ENCODE measurements at regions not wholly inside any gene's neighbourhood (a gene's known extent, or its start where the extent isn't known, plus 50 kb on each side); places are given as distances from the start of the nearest gene placed in this dataset.
"Not testable (repeated sequence)": the region's sequence is repeated elsewhere in the genome, so short reads cannot be mapped to it uniquely, and the experiment has no call there.

GRCh38 chr2:160616149-160616548 is 122.5 kb upstream of the RBMS1 start:
- intact Hi-C loops (cut with DNase I), result no loop called here
- no peak for DNase-seq

DNA sequence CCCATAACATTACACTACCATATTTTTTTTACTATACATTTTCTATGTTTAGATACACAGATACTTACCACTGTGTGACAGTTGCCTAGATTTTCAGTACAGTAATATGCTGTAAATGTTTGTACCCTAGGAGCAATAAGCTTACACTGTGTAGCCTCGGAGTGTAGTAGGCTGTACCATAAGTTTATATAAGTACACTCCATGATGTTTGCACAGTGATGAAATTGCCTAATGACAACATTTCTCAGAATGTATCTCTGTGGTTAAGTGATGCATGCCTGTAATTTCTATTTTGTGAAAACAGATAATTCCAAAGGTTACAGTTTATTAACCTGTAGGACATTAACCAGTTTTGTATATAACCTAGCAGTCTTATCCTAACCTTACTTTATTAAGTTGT is 128.1 kb upstream of the RBMS1 start:
- intact Hi-C loops (cut with DNase I), result no loop called here
- DNase-seq, result no peak

DNA sequence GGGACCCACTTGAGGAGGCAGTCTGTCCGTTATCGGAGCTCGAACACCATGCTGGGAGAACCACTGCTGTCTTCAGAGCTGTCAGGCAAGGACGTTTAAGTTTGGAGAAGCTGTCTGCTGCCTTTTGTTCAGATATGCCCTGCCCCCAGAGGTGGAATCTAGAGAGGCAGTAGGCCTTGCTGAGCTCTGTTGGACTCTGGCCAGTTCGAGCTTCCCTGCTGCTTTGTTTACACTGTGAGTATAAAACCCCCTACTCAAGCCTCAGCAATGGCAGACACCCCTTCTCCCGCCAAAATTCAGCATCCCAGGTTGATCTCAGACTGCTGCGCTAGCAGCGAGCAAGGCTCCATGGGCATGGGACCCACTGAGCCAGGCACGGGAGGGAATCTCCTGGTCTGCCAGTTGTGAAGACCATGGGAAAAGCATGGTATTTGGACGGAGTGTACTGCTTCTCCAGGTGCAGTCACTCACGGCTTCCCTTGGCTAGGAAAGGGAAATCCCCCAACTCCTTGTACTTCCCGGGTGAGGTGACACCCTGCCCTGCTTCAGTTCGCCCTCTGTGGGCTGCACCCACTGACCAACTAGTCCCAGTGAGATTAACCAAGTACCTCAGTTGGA is 134.5 kb upstream of the RBMS1 start:
- intact Hi-C loops (cut with DNase I); DNase-seq: not testable (repeated sequence)

- no peak for DNase-seq
- intact Hi-C loops (cut with DNase I), result no loop called here
Measured at GRCh38 chr2:160628811-160629210, 135.2 kb upstream of the RBMS1 start.

DNA sequence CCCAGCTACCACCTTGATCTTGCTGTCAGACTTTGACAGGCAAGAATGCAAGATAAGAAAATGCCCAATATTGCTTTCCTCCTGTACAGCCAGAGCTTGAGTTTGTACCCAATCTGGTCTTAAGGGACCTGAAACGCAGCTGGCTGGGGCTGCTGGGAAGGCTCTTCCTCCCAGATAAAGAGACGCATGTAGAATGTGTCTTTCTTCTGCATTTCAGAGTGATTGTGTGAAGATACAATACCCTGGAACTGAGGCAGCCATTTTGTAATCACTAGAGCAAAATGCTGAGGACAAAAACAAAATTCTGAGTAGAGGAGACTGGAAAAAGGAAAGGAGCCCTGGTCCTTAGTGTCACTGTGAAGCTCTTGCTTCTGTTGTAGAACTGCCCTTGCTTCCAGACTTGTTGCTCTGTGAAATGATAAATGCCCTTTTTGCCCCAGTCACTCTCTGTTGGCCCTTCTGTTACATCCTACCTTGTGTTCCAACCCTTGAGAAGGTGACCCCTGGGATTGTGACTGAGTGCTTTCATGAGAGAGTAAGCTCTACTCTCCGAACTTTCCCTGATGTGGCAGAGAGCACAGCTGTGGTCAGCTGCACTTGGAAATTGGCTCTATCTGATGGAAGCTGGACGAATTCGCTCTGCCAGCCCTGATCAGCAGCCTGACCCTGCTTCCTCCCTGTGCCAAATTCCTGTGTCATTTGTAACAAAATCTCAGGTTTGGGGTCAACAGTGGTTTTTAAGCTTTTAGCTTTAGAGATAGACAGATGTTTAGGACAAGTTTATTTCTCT is 137.4 kb upstream of the RBMS1 start:
- peak in 3 of 42 donors; percentile 21 to 31 (median 30) for DNase-seq
- intact Hi-C loops (cut with DNase I), result no loop called here

DNA sequence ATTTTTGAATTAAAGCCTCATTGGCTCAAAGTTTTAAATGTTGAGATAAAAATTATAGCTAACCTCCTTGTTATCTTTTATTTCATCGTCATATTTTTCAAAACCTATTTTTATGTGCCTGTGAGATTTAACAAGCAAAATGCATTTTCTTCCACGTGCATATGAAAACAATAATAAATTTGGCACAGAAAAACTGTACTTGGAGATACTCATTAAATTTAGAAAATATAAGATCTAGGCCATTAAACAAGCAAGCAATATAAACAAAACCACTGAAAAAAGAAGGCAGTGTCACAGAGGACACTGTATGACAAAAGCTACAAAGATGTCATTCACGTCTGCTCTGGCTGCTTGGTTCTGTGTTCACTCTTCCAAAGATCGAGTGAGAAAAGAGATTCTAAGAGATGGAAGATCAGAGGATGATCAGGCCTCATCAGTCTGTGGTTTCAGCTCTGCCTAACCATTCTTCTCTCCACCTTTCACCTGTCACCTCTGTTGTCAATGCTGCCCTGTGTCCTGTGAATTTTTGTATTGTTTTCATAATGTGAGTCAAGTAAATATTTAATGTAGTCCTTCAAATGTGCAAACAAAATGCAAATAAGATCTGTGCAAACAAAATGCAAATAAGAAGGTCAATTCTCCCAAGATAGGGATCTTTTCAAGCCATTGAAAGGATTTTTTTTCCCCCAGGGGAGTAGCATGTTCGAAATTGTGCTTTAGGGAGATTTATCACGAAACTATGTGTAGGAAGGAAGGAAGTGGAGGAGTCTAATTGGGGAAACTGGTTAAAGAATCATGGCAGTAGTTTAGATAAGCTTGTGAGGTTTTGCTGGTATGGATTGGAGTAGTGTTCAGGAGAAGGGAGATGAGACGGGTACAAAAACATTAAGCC is 138.7 kb upstream of the RBMS1 start:
- DNase-seq, result no peak
- intact Hi-C loops (cut with DNase I), result no loop called here

- no peak for DNase-seq
- intact Hi-C loops (cut with DNase I), result no loop called here
Measured at GRCh38 chr2:160634436-160634835, 140.8 kb upstream of the RBMS1 start.

DNA sequence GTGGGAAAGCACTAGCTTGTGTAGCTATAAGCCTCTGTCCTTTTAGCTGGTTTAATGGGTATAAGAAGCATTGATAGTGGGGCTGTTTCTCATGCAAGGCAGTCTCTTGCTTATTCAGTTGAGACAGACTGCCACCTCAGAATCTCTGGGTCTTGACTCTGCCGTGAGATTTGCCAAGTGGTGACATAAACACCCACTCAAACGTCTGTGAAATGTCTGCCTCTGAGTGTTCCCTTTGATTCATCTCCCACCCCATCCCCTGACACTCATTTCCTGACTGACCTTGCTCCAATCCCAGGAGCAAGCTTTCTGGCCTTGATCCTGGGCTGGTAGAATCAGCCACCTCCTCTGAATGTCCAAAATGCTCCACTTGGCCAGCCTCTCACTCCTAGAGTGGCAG is 141.9 kb upstream of the RBMS1 start:
- DNase-seq, result no peak
- intact Hi-C loops (cut with DNase I), result no loop called here

DNA sequence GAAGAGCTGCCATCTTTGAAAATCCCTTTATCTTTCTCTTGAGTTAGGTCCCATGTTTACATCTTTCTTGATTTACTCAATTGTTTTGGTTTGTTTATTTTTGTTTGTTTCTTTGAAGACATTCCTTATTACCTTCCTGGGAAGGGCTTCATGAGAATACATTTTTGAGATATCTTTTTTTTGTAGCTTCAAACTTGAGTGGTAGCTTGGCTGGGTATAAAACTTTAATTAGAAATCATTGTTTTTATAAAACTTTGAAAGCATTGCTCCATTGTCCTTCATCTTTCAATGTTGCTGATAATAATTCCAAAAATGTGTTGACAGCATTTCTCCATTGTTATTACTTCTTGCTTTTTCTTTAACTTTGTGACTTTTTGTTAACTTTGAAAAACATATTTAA is 145.9 kb upstream of the RBMS1 start:
- DNase-seq, result no peak
- intact Hi-C loops (cut with DNase I), result no loop called here

DNA sequence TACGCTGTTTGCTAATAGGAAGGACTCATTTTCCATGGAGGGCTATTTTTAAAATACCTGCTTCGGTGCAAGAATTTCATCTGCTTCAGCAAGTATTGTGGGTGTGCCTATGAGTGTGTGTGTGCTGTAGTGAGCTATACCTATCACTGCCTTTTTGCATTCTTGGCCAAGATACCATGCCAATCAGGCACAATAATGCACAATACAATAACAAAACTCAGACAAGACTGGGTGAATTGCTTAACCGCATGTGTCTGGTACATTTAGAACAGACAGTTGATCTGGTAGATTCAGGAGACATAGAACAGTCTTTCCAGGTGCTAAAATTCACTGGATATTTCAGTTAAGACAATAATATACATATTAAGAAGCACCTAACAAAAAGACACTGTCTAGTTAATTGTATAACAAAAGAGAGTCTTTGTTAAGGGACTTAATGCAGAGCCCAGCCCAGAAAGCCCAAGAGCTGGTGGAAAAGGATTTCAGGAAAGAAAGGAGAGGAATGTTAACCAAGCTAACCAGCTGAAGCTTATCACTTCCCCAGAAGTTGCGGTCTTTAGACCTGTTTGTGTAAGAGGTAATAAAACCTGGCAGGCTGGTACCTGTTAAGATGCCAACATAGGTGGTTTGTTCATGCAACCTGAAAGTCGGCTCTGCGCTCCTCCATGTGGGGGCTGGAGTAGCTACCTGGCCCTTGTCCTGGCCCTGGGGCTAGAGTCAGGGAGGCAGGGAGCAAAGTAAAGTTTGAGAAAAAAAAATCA is 153.3 kb upstream of the RBMS1 start:
- no peak for DNase-seq
- intact Hi-C loops (cut with DNase I), result no loop called here

DNA sequence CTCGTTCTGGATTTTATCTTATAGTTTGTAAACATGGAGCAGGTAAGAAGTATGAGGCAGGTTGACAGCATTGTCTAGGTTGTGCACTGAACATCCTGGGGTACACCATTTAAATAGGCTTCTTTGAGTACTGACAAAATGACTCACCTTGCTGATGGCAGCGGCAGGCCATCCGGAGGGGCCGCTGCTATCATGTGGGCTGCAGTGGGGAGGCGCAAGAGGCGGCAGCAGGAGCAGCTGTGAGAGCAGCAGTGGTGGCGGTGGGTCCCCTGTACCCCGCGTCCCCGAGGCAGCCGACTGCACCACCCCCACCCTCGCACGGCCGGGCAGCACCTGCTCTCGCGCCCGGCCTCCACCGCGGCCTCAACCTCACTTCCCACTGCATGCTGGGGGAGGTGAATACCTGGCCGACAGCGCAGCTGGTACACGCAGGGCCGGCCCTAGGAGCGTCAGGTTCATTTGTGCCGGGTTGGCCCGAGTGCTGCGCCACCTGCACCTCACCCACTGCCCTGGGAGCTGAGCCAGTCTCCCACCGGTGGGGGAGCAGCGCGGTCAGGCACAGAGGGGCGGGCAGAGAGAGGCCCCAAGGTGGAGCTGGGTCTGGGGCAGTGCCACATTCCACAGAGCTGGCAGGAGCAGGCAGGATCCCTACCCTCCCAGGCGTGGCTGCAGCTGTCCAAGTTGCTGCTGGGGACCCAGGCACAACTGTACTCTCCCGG is 154.5 kb upstream of the RBMS1 start:
- intact Hi-C loops (cut with DNase I), result no loop called here
- no peak for DNase-seq

DNA sequence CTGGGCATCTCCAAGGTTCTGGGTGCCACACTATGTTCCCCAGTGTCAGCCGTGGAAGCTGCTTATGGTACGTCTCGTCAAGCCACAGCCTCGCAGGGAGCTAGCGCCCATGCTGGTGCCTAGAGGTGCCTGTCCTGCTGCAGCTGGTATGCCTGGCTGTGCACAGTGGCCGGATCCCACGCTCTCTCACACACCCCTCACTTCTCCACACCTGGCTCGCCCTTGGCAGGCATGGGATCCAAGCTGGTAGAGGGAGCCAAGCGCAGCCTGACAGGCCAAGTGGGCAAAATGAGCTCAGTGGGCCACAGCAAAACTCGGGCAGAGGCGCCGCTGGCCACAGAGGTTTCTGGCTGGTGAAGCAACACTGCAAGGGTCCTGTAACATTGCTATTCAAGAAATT is 156.1 kb upstream of the RBMS1 start:
- intact Hi-C loops (cut with DNase I), result no loop called here
- DNase-seq, result no peak

DNA sequence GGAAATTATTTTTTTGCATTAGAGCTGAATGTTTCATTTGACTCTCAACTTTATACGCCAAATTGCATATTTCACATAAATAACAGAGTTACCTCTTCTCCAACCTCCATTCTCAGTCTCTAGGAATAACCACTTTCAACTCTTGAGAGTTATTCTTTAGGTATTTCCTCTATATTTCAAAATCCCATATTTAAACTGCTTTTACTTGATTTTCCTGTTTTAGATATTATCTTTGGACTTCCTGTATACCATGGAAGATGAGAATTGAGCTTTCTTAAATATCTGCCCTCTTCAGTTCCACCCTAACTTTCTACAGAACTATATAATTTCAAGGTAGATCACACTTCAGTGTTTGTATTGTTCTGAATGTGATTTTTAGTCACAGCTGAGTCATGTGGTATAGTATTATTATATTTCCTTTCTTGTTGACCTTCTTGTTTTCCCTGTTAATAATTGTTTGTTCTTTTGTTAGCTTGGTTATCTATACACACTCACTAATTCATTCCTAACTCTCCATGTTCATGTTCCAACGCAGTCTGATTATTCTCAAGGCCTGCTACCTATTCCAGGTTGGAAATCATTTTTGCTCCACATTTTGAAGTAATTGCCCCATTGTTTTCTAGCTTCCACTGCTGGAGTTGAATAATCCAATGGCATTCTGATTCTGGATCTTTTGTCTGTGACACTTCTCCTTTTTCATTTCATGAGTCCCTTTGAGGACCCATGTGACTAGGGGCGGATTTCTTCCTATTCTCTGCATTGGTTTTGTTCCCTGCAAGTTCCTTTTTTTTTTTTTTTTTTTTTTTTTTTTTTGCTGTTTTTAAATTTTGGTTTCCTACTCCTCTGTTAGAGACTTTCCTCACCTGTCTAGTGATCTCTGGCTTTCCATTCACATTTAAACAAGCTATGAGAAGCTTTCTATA is 156.8 kb upstream of the RBMS1 start:
- no peak for DNase-seq
- intact Hi-C loops (cut with DNase I), result no loop called here

- intact Hi-C loops (cut with DNase I), result no loop called here
- peak in 28 of 42 donors; percentile 8 to 91 (median 56) for DNase-seq
Measured at GRCh38 chr2:160651416-160652200, 158.0 kb upstream of the RBMS1 start.

- DNase-seq, result peak in 4 of 42 donors; percentile 22 to 38 (median 30)
- intact Hi-C loops (cut with DNase I), result no loop called here
Measured at GRCh38 chr2:160652236-160652635, 158.6 kb upstream of the RBMS1 start.

DNA sequence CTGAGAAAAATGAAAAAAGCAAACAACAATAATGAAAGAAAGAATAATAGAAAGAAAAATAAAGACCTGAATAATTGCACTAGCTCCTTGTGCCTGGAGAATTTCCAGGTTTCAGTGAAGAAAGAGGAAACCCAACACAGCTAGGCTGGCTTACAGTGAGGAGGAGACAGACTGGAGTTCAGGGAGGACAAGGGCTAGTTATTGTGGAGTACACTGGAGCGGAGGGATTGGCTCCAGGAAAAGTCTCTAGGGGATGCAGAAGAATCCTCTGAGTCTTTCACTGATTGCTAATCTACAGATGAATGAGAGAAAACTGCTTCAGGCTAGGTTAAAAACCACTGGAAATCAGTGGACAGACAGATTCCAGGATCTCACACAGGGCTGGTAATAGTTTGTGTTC is 163.6 kb upstream of the RBMS1 start:
- intact Hi-C loops (cut with DNase I), result no loop called here
- DNase-seq, result no peak

- no peak for DNase-seq
- intact Hi-C loops (cut with DNase I), result no loop called here
Measured at GRCh38 chr2:160658851-160659250, 165.2 kb upstream of the RBMS1 start.

All from head of caudate nucleus (tissue), 42 donors.